Amniotic epithelial cell (primary cell): ENCODE measurements at regions not wholly inside any gene's neighbourhood (a gene's known extent, or its start where the extent isn't known, plus 50 kb on each side); places are given as distances from the start of the nearest gene placed in this dataset.

Experiments used
- DNase-seq: peaks from one replicate; pipeline ENCODE4 v3.0.0-alpha.2; 2010; ENCODE audit warnings: low read depth

- DNase-seq = no peak
These were observed 155.5 kb downstream of the PMP22 start for GRCh38 chr17:15109608-15110007.

DNA sequence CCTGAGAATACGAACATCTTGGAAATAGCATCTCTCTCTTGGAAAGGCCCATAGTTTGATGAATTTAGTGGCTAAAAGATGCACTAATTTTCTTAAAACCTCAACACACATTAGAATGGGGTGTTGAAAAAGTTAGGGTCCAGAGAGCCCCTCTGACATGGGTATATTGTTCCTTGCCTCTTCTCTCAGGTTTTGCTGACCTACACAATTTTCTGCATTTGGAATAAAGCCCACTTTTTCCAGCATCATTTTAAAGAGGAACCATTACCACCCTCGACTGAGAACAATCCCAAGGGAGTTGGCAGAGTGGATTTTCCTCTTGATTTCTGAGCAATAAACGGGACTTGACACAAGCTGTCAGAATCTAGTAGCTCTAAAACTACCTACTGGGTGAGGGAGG, 156.1 kb downstream of the PMP22 start:
- no peak for DNase-seq

DNA sequence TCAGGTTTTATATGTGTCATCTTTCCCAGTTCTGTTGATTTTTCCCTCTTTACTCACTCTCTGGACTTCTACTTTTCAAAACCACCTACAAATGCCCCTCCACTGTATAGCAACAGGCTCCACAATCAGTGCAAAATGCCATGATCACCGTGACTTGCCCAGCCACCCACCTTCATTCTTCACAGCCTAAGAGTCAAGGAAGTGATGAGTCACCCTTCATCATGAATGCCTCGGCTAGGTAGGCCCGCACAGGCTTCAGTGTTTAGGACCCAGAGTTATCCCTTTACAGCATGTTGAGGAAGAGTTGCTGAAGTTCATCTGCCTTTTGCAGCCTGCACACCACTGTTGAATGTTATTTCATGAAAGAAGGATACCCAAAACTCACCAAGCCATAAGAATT, 158.6 kb downstream of the PMP22 start:
- DNase-seq = no peak

DNA sequence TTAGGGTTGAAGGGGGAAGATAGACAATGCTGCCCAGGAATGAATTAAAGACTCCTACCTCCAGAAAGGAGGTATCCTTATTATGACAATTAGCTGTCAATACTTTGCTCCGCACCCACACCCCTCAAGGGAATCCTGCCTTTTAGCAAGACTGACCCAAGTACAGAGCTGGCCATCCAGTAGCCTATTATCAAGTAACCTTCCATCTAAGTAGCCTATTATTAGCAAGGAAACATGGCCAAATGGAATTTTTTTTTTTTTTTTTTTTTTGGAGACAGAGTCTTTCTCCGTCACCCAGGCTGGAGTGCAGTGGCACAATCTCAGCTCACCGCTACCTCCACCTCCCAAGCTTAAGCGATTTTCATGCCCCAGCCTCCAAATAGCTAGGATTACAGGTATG, 161.3 kb downstream of the PMP22 start:
- DNase-seq = no peak

GRCh38 chr17:15101175-15101574, 164.0 kb downstream of the PMP22 start:
- DNase-seq = no peak

DNA sequence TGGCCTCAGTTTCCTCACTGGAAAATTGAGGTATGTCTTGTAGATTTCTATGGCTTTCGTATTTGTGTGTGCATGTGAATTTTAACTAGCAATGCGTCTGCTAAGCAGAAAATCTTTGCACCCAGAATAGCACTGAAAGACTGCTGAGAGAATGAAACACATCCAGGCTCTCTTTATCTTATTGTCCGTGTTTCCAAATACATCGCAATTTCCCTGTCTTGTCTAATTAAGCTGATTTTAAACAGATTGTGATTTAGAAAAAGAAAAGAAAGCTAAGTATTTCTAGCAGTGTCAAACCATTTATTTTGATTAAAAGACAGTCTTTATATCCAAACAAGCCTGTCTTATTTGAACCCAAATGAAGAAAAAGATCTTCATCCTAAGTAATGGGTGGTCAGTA, 168.6 kb downstream of the PMP22 start:
- DNase-seq = no peak

- DNase-seq = no peak
These were observed 169.2 kb downstream of the PMP22 start for GRCh38 chr17:15095935-15096334.

DNA sequence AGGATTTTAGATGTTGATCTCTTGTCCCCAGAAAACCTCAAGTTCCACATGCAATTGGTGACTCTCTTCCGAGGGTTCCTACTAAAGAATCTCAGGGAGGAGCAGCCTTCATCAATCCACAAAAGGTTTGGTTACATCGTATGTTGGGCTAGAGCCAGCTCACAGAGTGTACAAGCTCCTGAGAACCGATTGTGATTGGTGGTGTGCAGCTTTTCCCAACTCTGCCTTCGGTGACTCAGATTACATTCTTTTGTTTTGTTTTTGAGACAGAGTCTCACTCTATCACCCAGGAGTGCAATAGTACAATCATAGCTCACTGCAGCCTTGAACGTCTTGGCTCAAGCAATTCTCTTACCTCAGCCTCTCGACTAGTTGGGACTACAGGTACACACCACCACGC, 172.4 kb downstream of the PMP22 start:
- DNase-seq = no peak

DNA sequence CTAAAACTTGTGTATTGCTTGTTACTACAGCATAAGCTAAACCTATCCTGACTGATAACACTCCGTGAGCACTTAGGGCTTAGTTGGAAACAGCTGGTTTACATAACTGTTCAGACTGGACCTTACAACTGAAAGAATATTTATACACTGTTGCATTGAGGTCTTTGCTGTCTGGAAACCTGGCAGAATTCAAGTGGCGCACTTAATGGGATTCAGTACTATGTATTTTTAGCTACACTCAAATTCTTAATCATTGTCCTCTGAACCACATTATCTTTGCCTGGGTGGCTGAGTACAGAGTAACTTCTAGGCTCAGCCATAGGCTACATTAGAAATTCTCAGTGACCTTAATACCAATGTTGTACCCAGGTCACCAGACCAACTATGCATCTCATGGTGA, 172.9 kb downstream of the PMP22 start:
- no peak for DNase-seq

DNA sequence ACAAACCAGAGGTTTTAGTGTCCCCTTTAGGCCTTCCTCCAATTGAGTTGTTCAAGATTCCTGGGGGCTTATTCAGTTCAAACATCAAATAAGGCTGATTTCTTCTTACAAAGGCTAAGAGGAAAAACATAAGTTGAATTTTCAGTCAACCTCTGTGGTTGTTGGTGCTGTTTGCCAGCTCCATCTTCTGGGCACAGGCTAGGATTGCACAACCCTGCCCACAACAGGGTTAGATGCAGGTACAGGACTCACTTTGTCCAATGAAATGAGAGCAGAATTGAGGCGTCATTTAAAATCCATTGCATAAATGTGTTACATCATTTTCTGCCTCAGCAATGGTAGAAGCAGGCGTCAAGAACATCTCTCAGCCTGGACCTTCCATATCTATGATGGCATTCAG, 173.3 kb downstream of the PMP22 start:
- DNase-seq = no peak

DNA sequence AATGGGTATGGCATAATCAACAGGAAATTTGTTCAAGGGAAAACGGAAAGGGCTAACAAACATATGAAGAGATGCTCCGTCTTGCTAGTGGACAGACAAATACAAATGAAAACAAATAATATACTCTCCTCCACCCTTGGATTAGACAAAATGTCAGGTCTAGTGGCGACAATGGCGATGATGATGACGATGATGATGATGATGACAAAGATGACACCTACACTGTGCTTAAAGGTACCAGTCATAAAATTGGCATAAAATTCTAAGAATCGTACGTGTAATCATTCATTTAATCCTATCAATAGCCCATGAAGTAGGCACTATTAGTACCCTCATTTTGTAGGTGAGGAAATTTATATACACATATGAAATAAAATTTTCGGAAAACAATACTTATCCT, 174.6 kb downstream of the PMP22 start:
- no peak for DNase-seq

DNA sequence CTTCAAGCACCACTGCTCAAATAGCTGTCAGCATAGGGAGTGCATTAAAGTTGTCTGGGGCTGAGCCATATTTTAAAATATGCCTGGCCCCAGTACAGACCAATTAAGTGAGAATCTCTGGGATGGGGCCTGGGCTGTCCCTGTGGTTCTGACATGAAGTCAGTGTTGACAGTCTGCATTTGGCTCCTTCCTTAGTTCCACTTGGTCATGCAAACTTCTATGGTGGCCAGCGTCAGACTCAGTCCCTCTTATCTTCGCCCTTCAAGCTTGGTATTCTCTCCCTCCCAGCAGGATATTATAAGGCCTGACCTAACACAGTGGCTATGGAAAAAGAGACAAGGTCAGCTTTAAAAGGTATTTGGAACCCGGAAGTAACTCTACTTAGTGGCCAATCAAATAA, 177.2 kb downstream of the PMP22 start:
- DNase-seq = no peak

DNA sequence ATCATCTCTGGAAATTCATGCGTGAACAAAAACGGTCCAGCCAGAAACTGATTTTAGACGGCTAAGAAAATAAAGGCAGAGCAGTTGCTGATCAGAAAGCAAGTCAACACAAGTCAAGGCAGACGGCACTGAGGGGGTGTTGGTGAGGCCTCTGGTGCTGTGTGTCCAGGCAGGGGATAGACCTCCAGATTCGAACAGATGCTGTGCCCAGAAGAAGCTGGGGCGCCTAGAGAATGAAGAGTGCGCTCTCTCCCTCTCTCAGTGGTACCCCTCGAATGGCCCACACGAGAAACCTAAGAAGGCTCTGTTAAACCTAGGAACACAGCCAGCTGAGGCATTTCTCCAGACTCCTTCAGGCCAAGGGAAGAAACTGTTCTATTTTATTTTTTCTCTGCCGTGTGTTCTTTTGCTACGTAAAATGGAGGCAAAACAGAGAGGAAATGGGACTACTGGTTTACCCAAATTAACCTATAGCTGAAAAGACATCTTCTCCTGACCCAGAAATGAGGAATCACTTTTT, 178.3 kb downstream of the PMP22 start:
- DNase-seq = no peak

DNA sequence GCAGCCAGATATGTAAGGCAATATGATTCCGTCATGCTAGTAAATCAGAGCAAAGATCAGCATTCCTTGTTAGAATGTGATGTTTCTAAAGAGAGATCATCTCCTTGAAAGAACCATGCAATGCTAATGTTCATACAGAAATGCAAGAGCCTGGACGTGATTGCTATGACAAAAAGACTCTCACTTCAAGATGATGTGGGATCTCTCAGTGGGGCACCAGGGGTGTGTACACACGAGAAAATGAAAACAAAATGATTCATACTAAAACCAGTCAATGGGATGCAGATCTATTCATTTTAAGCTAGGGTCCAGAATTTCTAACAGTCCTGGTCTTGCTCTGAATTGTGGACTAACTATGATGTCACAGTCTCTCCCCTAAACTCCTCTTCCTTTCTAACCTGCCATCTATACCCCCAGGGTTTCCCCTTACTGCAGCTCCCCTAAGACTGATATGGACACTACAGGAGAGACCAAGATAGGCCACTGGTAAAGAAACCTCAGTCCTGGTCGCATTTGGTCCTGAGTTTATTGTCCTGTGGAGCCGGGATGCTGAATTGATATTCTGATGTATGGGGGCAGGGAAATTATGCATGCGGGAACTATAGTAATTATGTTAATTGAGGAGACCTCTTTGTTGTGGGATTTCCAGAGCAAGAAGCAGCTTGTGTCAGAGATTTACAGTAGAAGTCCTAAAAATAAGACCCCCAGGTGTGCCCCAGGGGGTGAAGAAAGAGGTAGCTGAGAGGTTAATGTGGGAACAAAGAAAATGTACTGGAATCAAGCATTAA, 179.0 kb downstream of the PMP22 start:
- no peak for DNase-seq

GRCh38 chr17:15083225-15083624, 181.9 kb downstream of the PMP22 start:
- DNase-seq = no peak

- no peak for DNase-seq
These were observed 184.1 kb downstream of the PMP22 start for GRCh38 chr17:15081008-15081407.

GRCh38 chr17:15078570-15078969, 186.6 kb downstream of the PMP22 start:
- DNase-seq = no peak

GRCh38 chr17:15076991-15077663, 188.0 kb downstream of the PMP22 start:
- no peak for DNase-seq

- no peak for DNase-seq
These were observed 213.2 kb downstream of the PMP22 start for GRCh38 chr17:15051933-15052332.

- DNase-seq = no peak
These were observed 215.3 kb downstream of the PMP22 start for GRCh38 chr17:15049795-15050160.

DNA sequence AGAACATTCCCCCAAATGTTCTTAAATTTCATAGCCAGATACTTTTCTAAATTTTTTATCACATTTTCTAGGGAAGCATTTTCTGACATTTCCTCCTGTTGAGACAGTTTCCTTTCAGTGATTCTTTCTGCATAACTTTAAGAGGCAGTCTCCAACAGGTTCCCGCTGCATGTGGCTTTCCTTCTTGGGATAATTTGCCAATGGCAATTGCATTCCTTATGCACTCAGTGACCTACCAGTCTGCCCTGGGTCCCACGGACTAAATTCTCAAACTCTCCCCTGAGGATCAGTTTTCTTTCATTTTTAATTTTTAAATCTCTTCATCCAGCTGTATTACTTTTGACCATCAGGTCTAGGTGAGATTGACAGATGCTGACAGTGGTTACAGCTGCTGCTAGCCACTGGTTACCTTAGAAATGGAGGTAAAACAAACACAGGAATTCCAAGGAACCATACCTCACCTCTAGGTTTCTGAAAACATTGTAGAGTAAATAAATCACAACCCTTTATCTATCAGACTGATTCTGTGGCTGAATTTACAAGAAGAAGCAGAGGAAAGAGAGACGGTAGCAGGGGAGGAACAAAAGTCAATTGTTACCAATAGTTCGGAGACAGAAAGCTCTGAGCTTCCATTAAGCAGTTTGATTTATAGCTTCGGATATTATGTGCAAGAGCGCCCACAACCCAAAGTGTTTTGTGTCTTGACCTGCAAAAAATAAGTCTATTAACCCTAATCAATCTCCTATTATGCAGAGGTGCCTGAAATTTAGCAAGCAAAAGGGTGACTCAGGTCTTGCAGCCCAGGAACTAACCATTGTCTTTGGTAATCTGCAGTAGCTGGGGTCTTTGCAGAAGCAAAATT, 216.0 kb downstream of the PMP22 start:
- no peak for DNase-seq

DNA sequence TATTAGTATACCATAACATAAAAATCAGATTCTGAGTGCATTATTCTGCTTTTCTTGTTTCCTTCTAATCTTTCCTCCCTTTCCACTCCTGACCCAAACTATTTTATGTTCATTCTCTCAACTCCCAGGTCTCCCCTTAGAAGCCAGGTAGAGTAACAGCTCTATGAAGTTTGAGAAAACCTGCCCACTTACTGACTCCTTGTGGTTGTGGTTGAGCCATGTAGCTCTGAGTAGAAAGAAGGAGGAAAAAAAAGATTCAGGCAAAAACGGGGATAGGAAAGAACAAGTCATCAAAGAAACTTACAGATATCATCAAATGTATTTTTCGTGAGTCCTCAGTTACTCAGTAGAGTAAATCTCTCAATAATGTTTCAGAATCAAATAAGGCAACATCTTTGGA, 216.7 kb downstream of the PMP22 start:
- no peak for DNase-seq

GRCh38 chr17:15042311-15042710, 222.8 kb downstream of the PMP22 start:
- DNase-seq = no peak
